Left ventricle myocardium inferior (tissue), 1 donor: ENCODE measurements at regions not wholly inside any gene's neighbourhood (a gene's known extent, or its start where the extent isn't known, plus 50 kb on each side); places are given as distances from the start of the nearest gene placed in this dataset.

ENCODE experiments used
- DNase-seq: peaks from one replicate; pipeline ENCODE4 v3.0.0-alpha.2; 2020
- H3K27ac ChIP-seq: fragments of 200-600 bp; replicated peaks from 2 replicates; pipeline ENCODE4 v1.8.0; 2021
- H3K27me3 ChIP-seq: fragments of 200-600 bp; 2 replicates; pipeline ENCODE4 v1.8.0; 2021; ENCODE audit warnings: low read depth
- H3K36me3 ChIP-seq: fragments of 200-600 bp; 2 replicates; pipeline ENCODE4 v1.8.0; 2021
- H3K4me1 ChIP-seq: fragments of 200-600 bp; 2 replicates; pipeline ENCODE4 v1.8.0; 2021
- H3K4me3 ChIP-seq: fragments of 200-600 bp; 2 replicates; pipeline ENCODE4 v1.8.0; 2021; ENCODE audit warnings: mild to moderate bottlenecking, moderate library complexity
- H3K9me3 ChIP-seq: fragments of 200-600 bp; replicated peaks from 2 replicates; pipeline ENCODE4 v1.8.0; 2021
- intact Hi-C: fragments of 100-400 bp; cut with micrococcal nuclease; formaldehyde crosslinking; loops from one replicate; pipeline ENCODE4 v1.11.0; 2022
- TF ChIP-seq, protein P1 (sequence below): fragments of 200-600 bp; IDR thresholded peaks from 2 replicates; pipeline ENCODE4 v1.8.0; 2021; ENCODE audit warnings: antibody characterized with exemption, mild to moderate bottlenecking, borderline replicate concordance
- donor health status: DM: no; HTN: yes; CAD: no; lungs with severe emphysema.

DNA sequence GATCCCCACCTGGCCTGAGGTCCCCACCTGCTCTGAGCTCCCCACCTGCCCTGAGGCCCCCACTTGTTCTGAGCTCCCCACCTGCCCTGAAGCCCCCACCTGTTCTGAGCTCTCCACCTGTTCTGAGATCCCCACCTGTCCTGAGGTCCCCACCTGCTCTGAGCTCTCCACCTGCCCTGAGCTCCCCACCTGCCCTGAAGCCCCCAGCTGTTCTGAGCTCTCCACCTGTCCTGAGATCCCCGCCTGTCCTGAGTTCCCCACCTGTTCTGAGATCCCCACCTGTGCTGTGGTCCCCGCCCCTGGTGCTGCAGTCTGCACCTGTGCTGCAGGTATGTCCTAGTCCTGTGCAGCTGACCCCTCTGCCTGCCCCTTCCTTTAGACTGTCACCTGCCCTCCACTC is 561.6 kb downstream of the TCERG1L start:
- H3K27me3 ChIP-seq: peaks cover 37% of the 10 kb centered on the region
- no peaks in the 10 kb centered on the region for H3K4me1 ChIP-seq
- no peaks in the 10 kb centered on the region for H3K36me3 ChIP-seq
- H3K9me3 ChIP-seq: peaks cover 10% of the 10 kb centered on the region
- H3K27ac ChIP-seq: no peak overlapping the region
- intact Hi-C loops: no loop called here
- H3K4me3 ChIP-seq: no peak overlapping the region
- TF ChIP-seq, protein P1, sequence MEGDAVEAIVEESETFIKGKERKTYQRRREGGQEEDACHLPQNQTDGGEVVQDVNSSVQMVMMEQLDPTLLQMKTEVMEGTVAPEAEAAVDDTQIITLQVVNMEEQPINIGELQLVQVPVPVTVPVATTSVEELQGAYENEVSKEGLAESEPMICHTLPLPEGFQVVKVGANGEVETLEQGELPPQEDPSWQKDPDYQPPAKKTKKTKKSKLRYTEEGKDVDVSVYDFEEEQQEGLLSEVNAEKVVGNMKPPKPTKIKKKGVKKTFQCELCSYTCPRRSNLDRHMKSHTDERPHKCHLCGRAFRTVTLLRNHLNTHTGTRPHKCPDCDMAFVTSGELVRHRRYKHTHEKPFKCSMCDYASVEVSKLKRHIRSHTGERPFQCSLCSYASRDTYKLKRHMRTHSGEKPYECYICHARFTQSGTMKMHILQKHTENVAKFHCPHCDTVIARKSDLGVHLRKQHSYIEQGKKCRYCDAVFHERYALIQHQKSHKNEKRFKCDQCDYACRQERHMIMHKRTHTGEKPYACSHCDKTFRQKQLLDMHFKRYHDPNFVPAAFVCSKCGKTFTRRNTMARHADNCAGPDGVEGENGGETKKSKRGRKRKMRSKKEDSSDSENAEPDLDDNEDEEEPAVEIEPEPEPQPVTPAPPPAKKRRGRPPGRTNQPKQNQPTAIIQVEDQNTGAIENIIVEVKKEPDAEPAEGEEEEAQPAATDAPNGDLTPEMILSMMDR: no peak
- DNase-seq: no peak

- no peak for DNase-seq
- no peak overlapping the region for H3K27ac ChIP-seq
- peaks cover 32% of the 10 kb centered on the region for H3K27me3 ChIP-seq
Observed at GRCh38 chr10:130750441-130750840, 561.1 kb downstream of the TCERG1L start.

GRCh38 chr10:130751106-130751840 is 560.2 kb downstream of the TCERG1L start:
- no peak overlapping the region for H3K27ac ChIP-seq

More at GRCh38 chr10:130750441-130750840, 561.1 kb downstream of the TCERG1L start:
- H3K4me1 ChIP-seq: no peaks in the 10 kb centered on the region
- H3K9me3 ChIP-seq: peaks cover 15% of the 10 kb centered on the region
- H3K36me3 ChIP-seq: no peaks in the 10 kb centered on the region
- H3K4me3 ChIP-seq: no peak overlapping the region
- TF ChIP-seq, protein P1: no peak
- intact Hi-C loops: no loop called here

DNA sequence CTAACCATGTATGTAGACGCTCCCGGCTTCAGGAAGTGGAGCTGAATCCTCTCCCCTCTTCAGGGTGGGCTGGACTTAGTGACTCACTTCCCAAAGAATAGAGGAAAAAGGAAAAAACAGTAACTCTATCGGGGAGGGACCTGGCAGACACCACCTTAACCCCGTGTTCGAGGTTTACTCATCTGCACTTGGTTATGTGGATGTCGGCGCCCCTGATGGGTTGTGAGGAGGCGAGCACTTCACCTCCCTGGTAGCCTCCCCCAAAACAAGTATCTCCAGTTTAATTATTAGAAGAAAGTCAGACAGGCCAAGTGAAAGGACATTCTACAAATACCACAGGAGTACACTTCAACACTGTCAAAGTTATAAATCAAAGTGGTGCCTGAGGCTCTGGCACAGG is 559.7 kb downstream of the TCERG1L start:
- peaks cover 27% of the 10 kb centered on the region for H3K27me3 ChIP-seq
- H3K36me3 ChIP-seq: no peaks in the 10 kb centered on the region
- no peaks in the 10 kb centered on the region for H3K4me1 ChIP-seq
- peaks cover 22% of the 10 kb centered on the region for H3K9me3 ChIP-seq
- H3K27ac ChIP-seq: no peak overlapping the region
- TF ChIP-seq, protein P1: no peak
- no peak overlapping the region for H3K4me3 ChIP-seq
- intact Hi-C loops: no loop called here
- no peak for DNase-seq

More at GRCh38 chr10:130751106-130751840, 560.2 kb downstream of the TCERG1L start:
- DNase-seq: no peak
- TF ChIP-seq, protein P1: no peak
- Histone ChIP-seq H3K4me1 (no peaks in the 10 kb centered on the region), H3K4me3 (no peak overlapping the region), H3K27me3 (peaks cover 27% of the 10 kb centered on the region), H3K9me3 (peaks cover 22% of the 10 kb centered on the region), H3K36me3 (no peaks in the 10 kb centered on the region)
- intact Hi-C loops: no loop called here

- intact Hi-C loops: no loop called here
- Histone ChIP-seq H3K36me3 (no peaks in the 10 kb centered on the region), H3K4me1 (no peaks in the 10 kb centered on the region), H3K4me3 (no peak overlapping the region), H3K27ac (no peak overlapping the region), H3K9me3 (peaks cover 22% of the 10 kb centered on the region), H3K27me3 (peaks cover 8% of the 10 kb centered on the region)
- DNase-seq: no peak
- TF ChIP-seq, protein P1: no peak
Observed at GRCh38 chr10:130756651-130757050, 554.9 kb downstream of the TCERG1L start.
